ENCODE measurements at regions not wholly inside any gene's neighbourhood (a gene's known extent, or its start where the extent isn't known, plus 50 kb on each side); places are given as distances from the start of the nearest gene placed in this dataset.

- TF ChIP-seq CTCF (IDR thresholded peaks at IDR 0.05) = no peak
Measured at GRCh38 chr3:59512066-59512465, 462.2 kb upstream of the CFAP20DC start.

GRCh38 chr3:59510576-59510975 is 460.8 kb upstream of the CFAP20DC start:
- Histone ChIP-seq H3K4me1 (ENCODE audit: low read depth) (no peaks in the 10 kb centered on the region), H3K9me3 (no peaks in the 10 kb centered on the region), H3K4me3 (no peak overlapping the region), H3K36me3 (ENCODE audit: low read depth) (no peaks in the 10 kb centered on the region)
- ATAC-seq (no peak), DNase-seq (no peak)
- no peak for TF ChIP-seq CTCF (IDR thresholded peaks at IDR 0.05)
- intact Hi-C loops (cut with DNase I, micrococcal nuclease) = no loop called here

More at GRCh38 chr3:59512066-59512465, 462.2 kb upstream of the CFAP20DC start:
- DNase-seq (no peak), ATAC-seq (no peak)
- no peaks in the 10 kb centered on the region for H3K36me3 ChIP-seq (ENCODE audit: low read depth)
- no peaks in the 10 kb centered on the region for H3K4me1 ChIP-seq (ENCODE audit: low read depth)
- no peak overlapping the region for H3K4me3 ChIP-seq
- intact Hi-C loops (cut with DNase I, micrococcal nuclease) = no loop called here
- H3K9me3 ChIP-seq = no peaks in the 10 kb centered on the region

- TF ChIP-seq CTCF (IDR thresholded peaks at IDR 0.05) = no peak
- intact Hi-C loops (cut with DNase I, micrococcal nuclease) = no loop called here
- ATAC-seq (no peak), DNase-seq (no peak)
- Histone ChIP-seq H3K36me3 (ENCODE audit: low read depth) (no peaks in the 10 kb centered on the region), H3K4me3 (no peak overlapping the region), H3K4me1 (ENCODE audit: low read depth) (no peaks in the 10 kb centered on the region), H3K9me3 (no peaks in the 10 kb centered on the region)
Measured at GRCh38 chr3:59508273-59508672, 458.4 kb upstream of the CFAP20DC start.

GRCh38 chr3:59506191-59506590 is 456.4 kb upstream of the CFAP20DC start:
- Histone ChIP-seq H3K4me1 (ENCODE audit: low read depth) (no peaks in the 10 kb centered on the region), H3K4me3 (no peak overlapping the region), H3K9me3 (no peaks in the 10 kb centered on the region), H3K36me3 (ENCODE audit: low read depth) (no peaks in the 10 kb centered on the region)
- no peak for DNase-seq
- TF ChIP-seq CTCF (IDR thresholded peaks at IDR 0.05) = no peak
- intact Hi-C loops (cut with DNase I, micrococcal nuclease) = no loop called here
- ATAC-seq = no peak

GRCh38 chr3:59503441-59503840 is 453.6 kb upstream of the CFAP20DC start:
- H3K4me3 ChIP-seq = no peak overlapping the region
- H3K36me3 ChIP-seq (ENCODE audit: low read depth) = no peaks in the 10 kb centered on the region
- ATAC-seq (no peak), DNase-seq (no peak)
- no peaks in the 10 kb centered on the region for H3K4me1 ChIP-seq (ENCODE audit: low read depth)
- intact Hi-C loops (cut with DNase I, micrococcal nuclease) = no loop called here
- TF ChIP-seq CTCF (IDR thresholded peaks at IDR 0.05) = no peak
- H3K9me3 ChIP-seq = no peaks in the 10 kb centered on the region

GRCh38 chr3:59502806-59503205 is 453.0 kb upstream of the CFAP20DC start:
- H3K4me1 ChIP-seq (ENCODE audit: low read depth) = no peaks in the 10 kb centered on the region
- ATAC-seq = no peak
- intact Hi-C loops (cut with DNase I, micrococcal nuclease) = no loop called here
- TF ChIP-seq CTCF (IDR thresholded peaks at IDR 0.05) = no peak
- DNase-seq = no peak
- no peaks in the 10 kb centered on the region for H3K9me3 ChIP-seq
- H3K36me3 ChIP-seq (ENCODE audit: low read depth) = no peaks in the 10 kb centered on the region
- no peak overlapping the region for H3K4me3 ChIP-seq

Measured in mucosa of descending colon (tissue), 3 donors.